Femur (tissue), 1 donor: ENCODE measurements at regions not wholly inside any gene's neighbourhood (a gene's known extent, or its start where the extent isn't known, plus 50 kb on each side); places are given as distances from the start of the nearest gene placed in this dataset.
"Not testable (repeated sequence)": the region's sequence is repeated elsewhere in the genome, so short reads cannot be mapped to it uniquely, and the experiment has no call there.

Source experiments
- DNase-seq: peaks from one replicate; pipeline ENCODE4 v3.0.0-alpha.2; 2017

GRCh38 chr15:62515696-62516395 is 350.8 kb upstream of the C2CD4B start:
- DNase-seq = peak; percentile 45

GRCh38 chr15:62517541-62517940 is 352.5 kb upstream of the C2CD4B start:
- DNase-seq = no peak

DNA sequence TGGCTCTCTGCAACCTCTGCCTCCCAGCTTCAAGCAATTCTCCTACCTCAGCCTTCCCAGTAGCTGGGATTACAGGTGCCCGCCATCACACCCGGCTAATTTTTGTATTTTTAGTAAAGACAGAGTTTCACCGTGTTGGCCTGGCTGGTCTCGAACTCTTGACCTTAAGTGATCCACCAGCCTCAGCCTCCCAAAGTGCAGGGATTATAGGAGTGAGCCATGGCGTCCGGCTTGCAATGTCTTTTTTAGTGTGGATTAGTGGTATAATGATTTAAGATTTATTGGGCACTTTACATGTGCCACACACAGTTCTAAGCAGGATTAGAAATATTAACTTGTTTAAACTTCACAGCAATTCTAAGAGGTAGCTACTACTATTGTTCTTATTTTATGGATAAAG is 353.6 kb upstream of the C2CD4B start:
- not testable (repeated sequence) for DNase-seq

DNA sequence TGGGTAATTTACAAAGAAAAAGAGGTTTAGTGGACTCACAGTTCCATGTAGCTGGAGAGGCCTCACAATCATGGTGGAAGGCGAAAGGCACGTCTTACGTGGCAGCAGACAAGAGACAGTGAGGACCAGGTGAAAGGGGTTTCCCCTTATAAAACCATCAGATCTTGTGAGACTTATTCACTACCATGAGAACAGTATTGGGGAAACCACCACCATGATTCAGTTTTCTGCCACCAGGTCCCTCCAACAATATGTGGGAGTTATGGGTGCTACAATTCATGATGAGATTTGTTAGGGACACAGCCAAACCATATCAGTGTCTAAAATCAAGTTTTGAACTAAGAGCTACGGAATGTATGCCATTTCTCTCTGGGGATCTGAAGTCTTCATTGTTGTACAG is 354.8 kb upstream of the C2CD4B start:
- no peak for DNase-seq

DNA sequence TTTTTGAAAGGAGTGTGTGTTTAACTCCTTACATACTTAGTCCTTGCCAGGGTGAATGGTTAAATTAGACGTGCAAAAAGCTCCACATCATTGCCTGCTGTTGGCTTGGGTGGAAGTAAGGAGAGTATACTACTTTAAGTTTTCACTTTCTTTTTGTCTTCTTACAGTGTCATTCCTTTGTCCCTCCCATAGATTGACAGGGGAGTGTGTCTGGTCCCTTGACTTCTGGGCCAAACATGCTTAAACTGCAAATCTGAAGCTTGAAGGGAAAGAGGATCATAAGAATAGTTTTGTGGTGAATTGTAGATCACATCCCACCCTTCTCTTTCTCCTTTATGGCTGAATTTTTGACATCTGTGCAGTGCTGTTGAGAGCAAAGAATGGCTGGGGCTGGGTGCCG is 355.8 kb upstream of the C2CD4B start:
- no peak for DNase-seq

GRCh38 chr15:62521396-62521795 is 356.3 kb upstream of the C2CD4B start:
- no peak for DNase-seq

DNA sequence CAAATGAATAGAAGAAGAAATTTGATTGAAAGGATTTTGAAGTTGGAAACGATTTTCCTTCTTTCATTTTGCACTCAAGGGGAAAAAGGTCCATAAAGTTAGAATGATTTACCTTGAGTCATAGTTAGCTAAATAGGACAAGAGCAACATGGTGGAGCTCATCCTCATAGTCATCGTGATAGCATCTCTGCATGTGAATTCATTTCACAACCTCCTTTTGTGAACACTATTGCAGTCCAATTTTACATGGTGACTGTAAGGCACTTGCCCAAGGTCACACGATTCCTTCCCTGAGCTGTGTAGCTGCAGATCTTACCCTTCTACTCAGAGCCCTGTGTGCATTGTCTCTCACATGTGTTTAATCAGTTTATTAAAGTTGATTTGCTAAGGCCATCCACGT is 359.8 kb upstream of the C2CD4B start:
- no peak for DNase-seq

- DNase-seq = no peak
These were observed 362.3 kb upstream of the C2CD4B start for GRCh38 chr15:62527387-62527786.

- DNase-seq = no peak
These were observed 363.4 kb upstream of the C2CD4B start for GRCh38 chr15:62528505-62528904.

GRCh38 chr15:62532367-62532766 is 367.3 kb upstream of the C2CD4B start:
- DNase-seq = no peak

DNA sequence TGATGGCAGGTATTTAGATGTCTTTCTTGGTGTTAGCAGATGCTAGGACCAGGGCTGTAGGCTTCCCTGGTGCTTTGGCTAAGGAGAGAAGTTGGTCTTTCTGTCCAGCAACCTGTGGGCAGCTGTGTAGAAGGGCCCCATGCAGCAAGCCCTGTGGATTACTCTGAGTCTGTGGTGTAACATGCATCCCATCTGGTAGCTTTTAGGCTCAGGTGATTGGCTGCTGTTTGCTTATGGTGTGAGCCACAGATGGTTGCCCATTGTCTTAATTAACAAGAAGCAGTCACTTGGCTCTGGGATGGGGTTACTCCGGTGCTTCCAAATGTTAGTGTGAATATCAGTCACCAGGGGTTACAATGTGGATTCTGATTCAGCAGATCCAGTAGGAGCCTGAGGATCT is 368.6 kb upstream of the C2CD4B start:
- DNase-seq = no peak

DNA sequence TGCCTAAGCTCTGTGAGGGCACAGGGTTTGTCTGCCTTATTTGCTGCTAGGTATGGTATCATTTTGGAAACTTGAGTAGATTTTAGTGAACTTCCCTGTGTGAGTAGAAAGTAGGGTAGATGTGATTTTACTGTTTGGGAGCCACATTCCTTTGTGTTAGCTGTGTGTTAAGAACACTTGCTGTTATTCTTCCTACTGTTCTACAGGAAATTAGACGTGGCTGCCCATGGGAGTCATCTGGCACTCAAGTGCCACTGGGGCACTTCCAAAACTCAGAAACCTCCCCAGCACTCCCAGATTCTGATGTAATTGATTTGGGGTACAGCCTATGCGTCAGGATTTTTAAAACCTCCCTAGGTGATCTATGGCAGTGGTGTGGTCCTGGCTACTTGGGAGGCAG is 369.9 kb upstream of the C2CD4B start:
- no peak for DNase-seq

DNA sequence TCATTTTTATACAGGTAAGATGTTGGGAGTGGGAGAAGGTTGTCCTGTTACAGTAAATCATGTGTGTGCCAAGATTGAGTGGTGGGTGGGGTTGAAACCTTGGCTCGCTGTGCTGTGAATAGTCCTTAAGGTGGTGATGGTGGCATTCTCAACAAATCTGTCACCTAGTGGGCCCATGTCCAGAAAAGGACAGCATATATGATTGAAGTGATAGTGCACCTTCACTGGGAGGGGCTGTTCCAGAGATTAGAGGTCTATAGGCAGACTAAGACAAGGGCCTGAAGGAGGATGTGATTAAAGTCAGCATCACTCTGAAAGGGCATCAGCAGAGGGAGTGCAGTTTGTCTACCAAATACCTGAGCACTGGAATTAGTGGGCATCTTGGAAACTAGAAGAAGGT is 374.2 kb upstream of the C2CD4B start:
- no peak for DNase-seq

- no peak for DNase-seq
These were observed 376.2 kb upstream of the C2CD4B start for GRCh38 chr15:62541250-62541649.

- DNase-seq = no peak
These were observed 376.8 kb upstream of the C2CD4B start for GRCh38 chr15:62541846-62542245.

- no peak for DNase-seq
These were observed 379.4 kb upstream of the C2CD4B start for GRCh38 chr15:62544446-62544845.

DNA sequence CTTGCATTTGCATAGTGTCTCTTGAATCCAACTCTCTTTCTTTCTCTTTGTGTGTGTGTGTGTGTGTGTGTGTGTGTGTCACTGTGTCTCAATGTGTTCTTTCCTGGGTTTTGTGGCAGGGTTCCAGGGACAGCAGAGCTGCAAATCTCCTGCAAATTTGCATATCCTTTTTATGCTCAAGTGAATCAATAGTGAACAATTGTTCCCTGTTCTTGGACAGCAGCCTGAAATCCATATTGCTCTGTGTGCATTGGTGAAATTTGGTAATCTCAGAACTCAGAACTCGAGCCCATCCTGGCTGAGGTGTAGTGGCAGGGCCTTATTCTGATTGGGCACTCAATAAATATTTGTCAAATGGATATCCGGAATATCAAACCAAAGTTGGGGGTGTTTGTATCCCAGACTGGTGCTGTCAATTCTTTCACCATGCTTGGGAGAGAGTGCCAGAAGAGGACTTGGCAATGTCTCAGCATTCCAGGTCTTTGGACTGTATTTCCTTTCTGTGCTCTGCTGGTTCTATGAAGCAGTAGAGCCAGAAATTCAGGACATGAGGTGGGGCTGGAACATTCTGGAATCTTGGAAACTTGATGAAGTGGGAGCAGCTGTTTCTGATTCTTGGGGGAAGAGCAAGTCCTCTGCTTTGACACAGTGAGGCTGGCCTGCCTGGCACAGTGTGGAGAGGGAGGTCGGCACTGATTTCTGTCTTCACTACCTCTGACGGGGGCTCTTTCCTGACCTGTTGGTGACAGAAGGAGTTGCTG is 380.6 kb upstream of the C2CD4B start:
- DNase-seq = peak; percentile 82

DNA sequence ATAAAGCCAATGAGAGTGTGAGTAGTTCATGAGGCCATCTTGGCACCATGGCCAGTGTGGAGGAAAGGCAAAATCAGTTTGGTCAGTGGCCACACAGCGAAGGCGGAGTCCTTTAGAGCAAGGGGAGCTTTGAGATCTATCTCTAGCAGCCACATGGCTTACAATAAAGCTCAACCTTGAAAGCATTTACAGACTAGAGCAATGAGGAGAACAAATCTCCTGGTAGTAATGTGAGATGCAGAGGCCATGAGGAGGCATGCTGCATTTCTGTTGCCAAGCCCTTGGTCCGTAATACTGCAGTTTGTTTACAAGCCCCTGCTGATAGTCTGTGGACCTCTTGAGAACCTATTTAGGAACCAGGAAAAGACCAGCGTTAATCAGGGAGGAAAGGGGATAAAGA is 381.5 kb upstream of the C2CD4B start:
- DNase-seq = no peak

DNA sequence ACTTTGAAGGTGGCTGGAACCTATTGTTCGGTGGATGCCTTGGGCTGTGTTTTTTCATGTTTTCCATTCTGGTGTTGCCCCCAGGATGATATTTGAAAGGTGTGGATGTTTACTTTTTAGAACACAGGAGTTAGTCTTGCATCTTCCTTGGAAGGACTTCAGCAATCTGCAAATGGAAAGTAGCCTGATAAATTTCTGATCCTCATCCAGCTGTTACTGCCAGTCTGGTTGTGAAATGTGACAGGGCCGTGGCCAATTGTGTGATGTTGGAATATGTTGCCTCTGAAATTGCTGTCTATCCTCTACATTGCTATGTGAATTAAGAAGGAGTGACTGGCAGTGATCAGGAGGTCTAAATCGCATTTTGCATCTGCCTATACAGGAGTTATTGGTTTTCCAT is 382.5 kb upstream of the C2CD4B start:
- no peak for DNase-seq

DNA sequence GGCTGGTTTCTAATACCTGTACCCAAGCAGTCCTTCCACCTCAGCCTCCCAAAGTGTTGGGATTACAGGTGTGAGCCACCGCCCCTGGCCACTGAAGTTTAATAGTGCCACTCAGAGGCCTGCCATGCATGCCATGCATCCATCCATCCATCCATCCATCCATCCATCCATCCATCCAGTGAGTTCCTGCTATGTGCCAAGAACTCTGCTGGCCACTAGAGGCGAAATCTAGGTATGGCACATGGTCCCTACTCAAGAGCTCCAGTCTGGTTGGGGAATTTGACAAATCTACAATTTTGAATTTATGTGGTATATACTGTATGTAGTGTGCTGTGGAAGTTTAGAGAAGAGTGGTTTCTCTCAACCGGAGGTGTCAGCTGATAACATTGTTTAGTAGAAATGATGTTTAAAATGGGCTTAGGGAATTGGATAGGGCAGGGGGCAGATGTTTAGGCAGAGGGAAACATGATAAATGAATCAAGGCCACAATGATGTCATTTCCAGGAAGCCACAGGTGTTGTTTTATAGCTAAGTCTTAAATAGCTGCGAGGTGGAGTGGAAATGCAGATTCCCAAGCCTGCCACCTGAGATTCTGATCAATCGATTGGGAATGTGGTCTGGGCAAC is 384.4 kb upstream of the C2CD4B start:
- DNase-seq = no peak

DNA sequence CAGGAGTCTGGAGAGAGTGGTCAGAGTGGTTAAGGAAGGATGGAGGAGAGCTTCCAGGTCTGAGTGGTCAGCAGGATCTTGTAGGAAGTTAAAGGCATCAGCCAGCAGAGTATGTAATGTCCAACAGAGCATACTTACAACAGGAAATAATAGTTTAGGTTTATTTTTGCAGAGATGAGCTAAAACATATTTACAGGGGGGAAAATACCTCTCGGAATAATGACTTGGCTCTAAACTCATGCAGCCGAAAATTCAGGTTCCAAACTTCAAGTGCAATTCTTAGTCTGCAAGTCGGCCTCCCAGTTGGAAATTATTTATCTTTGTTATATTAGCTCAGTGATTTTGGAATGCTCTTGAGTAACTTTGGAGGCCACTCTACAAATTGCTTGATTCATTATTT is 385.0 kb upstream of the C2CD4B start:
- no peak for DNase-seq

- DNase-seq = no peak
These were observed 387.4 kb upstream of the C2CD4B start for GRCh38 chr15:62552444-62552843.

- DNase-seq = no peak
These were observed 389.0 kb upstream of the C2CD4B start for GRCh38 chr15:62553911-62554563.
